Medulla oblongata (tissue), 1 donor: ENCODE measurements at regions not wholly inside any gene's neighbourhood (a gene's known extent, or its start where the extent isn't known, plus 50 kb on each side); places are given as distances from the start of the nearest gene placed in this dataset.

ENCODE experiments used
- DNase-seq: peaks from one replicate; pipeline ENCODE4 v3.0.0-alpha.2; 2015; ENCODE audit errors: extremely low spot score

DNA sequence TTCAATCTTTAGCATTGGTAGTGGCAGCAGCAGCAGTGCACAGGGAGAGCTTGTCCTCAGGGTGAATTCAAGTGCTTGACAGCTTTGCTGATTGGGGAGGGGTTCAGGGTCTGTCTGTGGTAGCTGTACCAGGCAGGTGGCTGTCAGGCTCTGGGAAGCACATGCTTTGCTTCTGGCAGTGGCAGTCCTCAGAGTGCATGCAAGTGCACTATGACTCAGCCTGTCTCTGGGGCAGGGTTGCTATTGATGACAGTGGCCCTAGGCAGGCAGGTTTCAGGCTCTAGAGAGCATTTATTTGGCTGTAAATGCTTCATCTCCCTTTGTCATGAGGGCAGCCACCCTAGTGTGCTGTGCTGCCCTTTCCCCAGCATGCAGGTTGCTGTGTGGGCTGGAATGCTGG is 251.9 kb upstream of the LRRC7 start:
- no peak for DNase-seq

- DNase-seq = no peak
Observed at GRCh38 chr1:69319287-69319686, 248.4 kb upstream of the LRRC7 start.

DNA sequence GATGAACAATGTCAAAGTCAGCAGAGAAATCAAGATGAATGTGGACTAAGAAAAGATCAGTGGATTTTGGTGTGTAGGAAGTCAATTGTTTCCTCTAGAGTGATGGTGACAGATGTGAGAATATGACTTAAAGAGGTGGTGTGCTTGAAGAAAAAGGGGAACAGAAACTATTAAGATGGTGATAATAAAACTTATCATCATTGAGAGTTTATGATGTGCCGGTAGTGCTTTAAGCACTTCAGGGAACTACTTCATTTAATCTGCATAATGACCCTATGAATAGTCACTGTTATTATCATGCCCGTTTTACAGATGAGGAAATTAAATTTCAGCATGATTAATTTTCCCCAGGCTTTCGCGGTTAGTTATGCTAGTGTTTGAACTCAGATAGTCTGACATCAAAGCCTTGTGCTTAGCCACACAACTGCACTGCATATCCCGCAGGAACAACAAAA is 246.9 kb upstream of the LRRC7 start:
- DNase-seq = no peak

DNA sequence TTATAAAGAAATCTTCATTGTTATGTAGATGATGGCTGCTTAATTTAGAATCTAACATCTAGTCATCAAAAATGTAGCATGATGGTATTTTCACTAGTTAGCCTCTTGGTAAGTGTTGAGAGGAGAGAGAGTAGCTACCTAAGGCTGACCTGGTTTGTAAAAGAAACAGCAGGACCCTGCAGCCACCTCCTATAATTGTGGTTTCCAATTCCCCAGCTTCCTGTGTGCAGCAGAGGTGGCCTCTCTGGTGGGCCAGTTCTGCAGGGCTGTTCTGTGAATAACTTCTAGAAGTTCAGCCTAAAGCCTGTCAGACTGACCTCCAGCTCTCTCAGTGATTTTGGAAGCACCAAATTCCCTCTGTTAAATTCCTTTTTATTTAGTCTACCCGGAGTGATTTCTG is 246.4 kb upstream of the LRRC7 start:
- DNase-seq = no peak

GRCh38 chr1:69328186-69328585 is 239.5 kb upstream of the LRRC7 start:
- DNase-seq = no peak

- no peak for DNase-seq
Observed at GRCh38 chr1:69363236-69363635, 204.5 kb upstream of the LRRC7 start.

GRCh38 chr1:69373520-69373919 is 194.2 kb upstream of the LRRC7 start:
- no peak for DNase-seq

- DNase-seq = no peak
Observed at GRCh38 chr1:69376408-69376807, 191.3 kb upstream of the LRRC7 start.

GRCh38 chr1:69377507-69377906 is 190.2 kb upstream of the LRRC7 start:
- DNase-seq = no peak

DNA sequence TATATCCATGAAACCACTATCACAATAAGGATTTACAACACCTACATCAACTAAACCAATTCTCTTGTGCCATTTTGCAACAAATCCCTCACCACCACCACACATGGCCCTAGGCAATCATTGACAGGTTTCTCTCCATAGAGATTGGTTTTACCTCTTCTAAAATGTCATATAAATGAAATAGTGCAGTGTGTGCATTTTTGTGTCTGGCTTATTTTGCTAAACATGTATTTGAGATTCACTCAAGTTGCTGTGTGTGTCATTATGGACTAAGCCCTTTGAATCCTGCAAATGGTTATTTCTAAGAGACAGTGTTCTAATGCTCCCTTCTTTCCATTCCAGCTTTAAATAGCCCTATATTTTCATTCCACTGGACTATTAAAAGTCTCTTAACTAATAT is 179.7 kb upstream of the LRRC7 start:
- no peak for DNase-seq

GRCh38 chr1:69400128-69400527 is 167.6 kb upstream of the LRRC7 start:
- no peak for DNase-seq

- no peak for DNase-seq
Observed at GRCh38 chr1:69401879-69402278, 165.8 kb upstream of the LRRC7 start.

DNA sequence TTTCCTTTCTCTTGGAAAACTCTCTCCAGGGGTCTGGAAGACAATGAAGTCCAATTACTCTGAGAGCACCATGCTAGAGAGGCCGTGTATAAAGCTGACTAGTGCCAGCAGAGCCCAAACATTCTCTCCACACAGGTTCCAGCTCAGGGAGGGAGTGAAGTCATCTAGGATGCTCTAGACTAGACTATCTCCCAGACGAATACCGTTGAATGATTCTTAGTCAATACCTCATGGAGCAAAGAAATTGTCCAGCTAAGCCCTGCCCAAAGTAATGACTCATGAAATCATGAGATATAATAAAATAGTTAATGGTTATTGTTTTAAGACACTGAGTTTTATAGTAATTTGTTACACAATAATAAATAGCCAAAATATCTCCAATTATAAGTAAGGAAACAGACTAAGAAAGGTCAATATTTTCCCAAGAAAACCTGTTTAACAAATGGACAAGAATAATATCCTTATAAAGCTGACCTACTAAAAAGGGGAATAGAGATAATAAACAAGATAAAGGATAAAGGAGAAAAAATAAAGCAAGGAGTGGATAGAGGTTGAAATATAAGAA is 163.9 kb upstream of the LRRC7 start:
- no peak for DNase-seq

DNA sequence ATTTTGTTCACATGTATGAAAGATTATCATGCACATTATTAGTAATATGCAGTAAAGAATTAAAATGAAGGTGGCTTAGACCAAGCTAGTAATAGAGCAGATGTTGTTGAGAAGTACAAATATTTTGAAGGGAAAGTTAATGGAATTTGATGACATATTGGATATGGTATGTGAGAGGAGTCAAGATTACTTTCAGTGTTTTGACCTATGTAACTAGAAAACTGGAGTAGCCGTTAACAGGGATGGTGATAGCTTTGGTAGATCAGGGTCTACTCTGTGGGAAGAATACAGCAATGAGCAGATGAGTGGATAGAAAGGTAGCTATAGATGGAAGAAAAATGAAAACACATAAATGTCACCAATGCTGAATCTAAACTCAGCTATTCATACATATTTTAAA is 163.2 kb upstream of the LRRC7 start:
- no peak for DNase-seq

DNA sequence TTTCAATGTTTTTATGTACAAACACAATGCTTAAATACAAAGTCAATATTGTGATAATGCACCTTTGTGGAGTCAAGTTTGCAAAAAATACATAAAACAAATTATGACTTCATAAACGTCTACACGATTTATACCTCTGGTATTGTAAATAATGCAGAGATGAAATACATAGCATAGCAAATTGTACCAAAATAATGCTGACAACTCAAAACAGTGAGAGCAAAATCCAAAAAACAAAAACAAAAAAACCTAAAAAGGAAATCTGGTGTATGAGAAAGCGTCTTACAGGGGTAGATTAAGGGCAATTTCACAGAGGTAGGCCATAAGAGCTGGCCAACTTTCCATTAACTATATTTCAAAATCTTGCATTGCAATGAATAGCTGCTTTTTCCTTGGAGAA is 161.5 kb upstream of the LRRC7 start:
- DNase-seq = no peak

- DNase-seq = no peak
Observed at GRCh38 chr1:69409731-69410456, 157.8 kb upstream of the LRRC7 start.

- DNase-seq = no peak
Observed at GRCh38 chr1:69410457-69410850, 157.3 kb upstream of the LRRC7 start.

GRCh38 chr1:69410893-69411292 is 156.8 kb upstream of the LRRC7 start:
- DNase-seq = no peak

GRCh38 chr1:69411617-69412016 is 156.1 kb upstream of the LRRC7 start:
- DNase-seq = no peak

DNA sequence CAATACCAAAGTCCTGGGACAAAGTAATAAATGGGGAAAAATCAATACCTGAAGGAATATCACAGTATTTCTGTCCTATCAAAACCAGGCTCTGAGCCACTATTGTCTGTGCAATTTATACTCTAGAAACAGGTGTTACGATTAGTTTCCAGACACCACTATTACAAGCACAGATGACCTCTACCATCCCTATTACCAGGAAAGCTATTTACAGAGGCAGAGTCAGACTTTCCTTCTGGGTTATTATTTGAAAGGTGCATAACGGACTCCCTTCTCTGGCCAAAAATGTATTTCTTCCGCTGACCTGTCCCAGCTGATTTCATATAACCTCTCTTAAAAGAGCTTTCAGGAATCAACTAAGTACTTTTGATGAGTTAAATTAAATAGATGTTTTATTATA is 154.6 kb upstream of the LRRC7 start:
- DNase-seq = no peak

DNA sequence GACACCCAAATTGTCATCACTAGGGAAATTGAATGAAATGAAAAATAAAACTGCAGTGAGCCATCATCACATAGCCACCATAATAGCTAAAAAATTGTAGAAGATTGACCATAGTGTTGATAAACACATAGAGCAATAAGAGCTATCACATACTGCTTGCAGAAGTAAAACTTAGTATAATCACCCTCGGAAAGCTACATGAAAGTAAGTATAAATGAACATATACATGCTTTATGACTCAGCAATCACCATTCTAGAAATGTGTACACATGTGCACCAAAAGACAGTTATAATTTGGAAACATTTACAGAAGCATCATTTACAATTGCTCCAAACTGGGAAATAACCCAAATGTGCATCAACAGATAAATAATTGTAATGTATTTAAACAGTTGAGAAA is 153.1 kb upstream of the LRRC7 start:
- no peak for DNase-seq

GRCh38 chr1:69421286-69421685 is 146.4 kb upstream of the LRRC7 start:
- DNase-seq = no peak

DNA sequence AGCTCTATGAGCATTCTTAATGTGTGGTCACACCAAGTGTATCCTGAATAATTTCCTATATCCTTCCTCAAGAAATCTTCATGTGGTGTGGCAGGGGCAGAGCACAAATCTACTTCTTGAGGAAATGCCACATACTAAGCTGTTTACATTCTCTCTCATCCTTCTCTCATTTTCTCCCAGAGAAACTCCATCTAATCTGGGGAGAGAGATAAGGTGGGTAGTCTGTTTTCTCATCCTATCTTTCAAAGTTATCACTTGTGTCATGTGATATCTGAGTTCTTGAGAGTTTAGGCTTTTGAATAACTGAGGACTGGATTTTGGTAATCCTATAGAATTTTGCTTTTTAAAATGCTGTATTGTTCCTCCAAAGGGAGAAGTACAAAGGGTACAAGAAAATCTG is 141.9 kb upstream of the LRRC7 start:
- no peak for DNase-seq

GRCh38 chr1:69426401-69426800 is 141.3 kb upstream of the LRRC7 start:
- no peak for DNase-seq
